T-helper 2 cell treated with Interferon-gamma antibody and Interleukin-4, amounts not matched to agents 5 μg/mL and 100 μg/mL, for 36 hours (primary cell): ENCODE measurements at regions not wholly inside any gene's neighbourhood (a gene's known extent, or its start where the extent isn't known, plus 50 kb on each side); places are given as distances from the start of the nearest gene placed in this dataset.
"Not testable (repeated sequence)": the region's sequence is repeated elsewhere in the genome, so short reads cannot be mapped to it uniquely, and the experiment has no call there.

ENCODE experiments used
- DNase-seq: peaks from one replicate; pipeline ENCODE4 v3.0.0; 2021; ENCODE audit warnings: low spot score
- H3K27ac Mint-ChIP-seq: one replicate; pipeline ENCODE4 v1.8.0; 2021; ENCODE audit warnings: mild to moderate bottlenecking, mixed read lengths
- H3K27me3 Mint-ChIP-seq: one replicate; pipeline ENCODE4 v1.8.0; 2021; ENCODE audit warnings: low read depth, mixed read lengths
- H3K36me3 Mint-ChIP-seq: one replicate; pipeline ENCODE4 v1.8.0; 2021; ENCODE audit warnings: low read depth, mixed read lengths
- H3K4me1 Mint-ChIP-seq: one replicate; pipeline ENCODE4 v1.8.0; 2021; ENCODE audit warnings: low read depth, mixed read lengths
- H3K4me3 Mint-ChIP-seq: one replicate; pipeline ENCODE4 v1.8.0; 2022; ENCODE audit warnings: mild to moderate bottlenecking, moderate library complexity, mixed read lengths
- H3K9me3 Mint-ChIP-seq: one replicate; pipeline ENCODE4 v1.8.0; 2021; ENCODE audit warnings: mixed read lengths

DNA sequence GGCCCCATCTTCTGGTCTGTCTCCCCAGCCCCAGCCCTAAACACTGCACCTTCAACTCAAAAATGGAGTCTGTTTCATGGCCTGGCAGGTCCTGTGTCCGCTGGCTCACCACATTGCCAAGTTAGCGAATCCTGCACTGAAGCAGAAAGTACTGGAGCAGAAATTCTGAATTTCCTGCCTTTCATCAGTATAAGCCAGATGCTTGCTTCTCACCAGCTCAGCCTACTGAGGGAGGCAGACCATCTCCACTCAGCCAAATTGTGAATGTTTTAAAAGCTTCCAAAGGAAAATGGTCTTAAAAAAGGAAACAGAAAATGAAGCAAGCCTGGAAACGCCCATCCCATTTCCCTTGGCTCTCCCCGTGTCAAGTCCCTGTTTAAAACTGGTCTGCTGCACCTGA, 157.8 kb downstream of the C1D start:
- Mint-ChIP-seq H3K36me3 (no peaks in the 10 kb centered on the region), H3K27me3 (no peaks in the 10 kb centered on the region), H3K4me1 (no peaks in the 10 kb centered on the region), H3K4me3 (no peak overlapping the region), H3K27ac (no peak overlapping the region), H3K9me3 (no peaks in the 10 kb centered on the region)
- no peak for DNase-seq

DNA sequence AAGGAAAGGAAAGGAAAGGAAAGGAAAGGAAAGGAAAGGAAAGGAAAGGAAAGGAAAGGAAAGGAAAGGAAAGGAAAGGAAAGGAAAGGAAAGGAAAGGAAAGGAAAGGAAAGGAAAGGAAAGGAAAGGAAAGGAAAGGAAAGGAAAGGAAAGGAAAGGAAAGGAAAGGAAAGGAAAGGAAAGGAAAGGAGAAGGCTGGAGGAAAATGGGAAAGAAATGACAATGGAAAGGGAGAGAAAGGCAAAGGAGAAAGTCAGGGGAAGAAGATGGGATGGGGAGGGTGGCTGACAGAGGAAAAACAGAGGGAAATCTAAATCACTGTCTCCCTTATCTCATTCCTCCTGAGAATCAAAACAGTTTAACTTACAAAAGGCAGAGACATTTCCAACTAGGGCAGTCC, 156.3 kb downstream of the C1D start:
- DNase-seq, H3K27me3 Mint-ChIP-seq, H3K4me1 Mint-ChIP-seq, H3K27ac Mint-ChIP-seq, H3K36me3 Mint-ChIP-seq, H3K4me3 Mint-ChIP-seq, H3K9me3 Mint-ChIP-seq: not testable (repeated sequence)

DNA sequence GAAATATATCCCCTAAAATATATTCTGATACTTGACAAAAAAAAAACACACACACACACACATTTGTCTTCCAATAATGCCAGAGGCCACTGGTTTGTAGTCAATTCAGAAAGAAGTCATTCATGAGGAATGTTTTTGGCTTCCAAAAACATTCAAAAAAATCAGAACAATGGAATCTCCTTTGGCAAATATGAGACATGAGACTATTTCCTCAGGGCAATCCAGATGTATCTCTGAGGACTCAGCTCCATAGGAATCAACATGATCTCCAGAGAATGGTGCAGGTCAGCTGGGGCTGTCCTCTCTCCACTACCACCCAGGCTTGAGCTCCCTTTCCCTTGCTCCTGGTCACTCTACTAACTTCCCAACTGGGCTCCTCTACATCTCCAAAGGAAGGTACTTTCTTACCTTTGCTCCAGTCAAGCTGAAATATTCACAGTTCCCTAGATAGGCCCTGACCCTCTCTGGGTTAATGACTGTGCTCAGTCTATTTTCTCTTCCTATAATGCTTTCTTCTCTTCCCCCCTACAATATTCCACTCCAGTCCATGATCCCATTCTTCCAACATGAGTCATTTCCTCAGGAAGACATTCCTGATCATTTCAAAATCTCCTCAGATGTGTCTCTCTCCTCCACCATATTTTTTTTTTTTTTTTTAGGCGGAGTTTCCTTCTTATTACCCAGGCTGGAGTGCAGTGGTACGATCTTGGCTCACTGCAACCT, 145.3 kb downstream of the C1D start:
- no peaks in the 10 kb centered on the region for H3K4me1 Mint-ChIP-seq
- H3K27me3 Mint-ChIP-seq: no peaks in the 10 kb centered on the region
- no peaks in the 10 kb centered on the region for H3K9me3 Mint-ChIP-seq
- no peak overlapping the region for H3K4me3 Mint-ChIP-seq
- no peak for DNase-seq
- no peak overlapping the region for H3K27ac Mint-ChIP-seq
- H3K36me3 Mint-ChIP-seq: no peaks in the 10 kb centered on the region

DNA sequence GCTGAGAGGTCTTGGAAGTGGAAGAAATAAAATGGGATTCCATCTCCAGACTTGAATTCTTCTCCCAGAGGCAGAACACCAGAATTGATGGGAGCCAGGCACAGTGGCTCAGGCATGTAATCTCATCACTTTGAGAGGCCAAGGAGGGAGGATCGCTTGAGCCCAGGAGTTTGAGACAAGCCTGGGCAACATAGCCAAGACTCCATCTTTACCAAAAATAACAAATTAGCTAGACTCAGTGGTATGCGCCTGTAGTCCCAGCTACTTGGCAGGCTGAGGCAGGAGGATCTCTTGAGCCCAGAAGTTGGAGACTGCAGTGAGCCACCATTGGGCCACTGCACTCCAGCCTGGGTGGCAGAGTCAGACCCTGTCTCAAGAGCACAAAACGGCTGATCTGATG, 144.3 kb downstream of the C1D start:
- no peaks in the 10 kb centered on the region for H3K9me3 Mint-ChIP-seq

DNA sequence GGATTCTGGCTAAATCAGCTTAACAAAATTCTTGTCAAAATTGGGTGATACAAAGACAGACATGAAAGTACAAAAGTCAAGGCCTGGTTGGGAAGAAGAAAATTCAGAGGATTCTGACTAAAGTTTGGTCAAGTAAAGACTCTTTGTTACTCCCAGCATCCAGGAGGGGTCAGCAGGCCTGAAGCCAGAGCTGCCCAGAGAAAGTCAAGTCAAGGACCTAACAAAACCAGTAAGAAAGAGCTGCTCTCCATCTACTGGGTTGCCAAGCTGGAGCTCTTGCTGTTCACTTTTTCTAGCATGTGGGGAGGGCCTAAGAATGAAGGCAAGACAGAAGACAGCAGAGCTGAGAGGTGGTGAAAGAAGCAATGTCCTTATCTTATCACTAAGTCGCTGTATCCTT, 143.3 kb downstream of the C1D start:
- no peak overlapping the region for H3K4me3 Mint-ChIP-seq
- H3K27me3 Mint-ChIP-seq: no peaks in the 10 kb centered on the region
- DNase-seq: no peak
- H3K36me3 Mint-ChIP-seq: no peaks in the 10 kb centered on the region
- no peak overlapping the region for H3K27ac Mint-ChIP-seq
- H3K4me1 Mint-ChIP-seq: no peaks in the 10 kb centered on the region
- H3K9me3 Mint-ChIP-seq: no peaks in the 10 kb centered on the region

More for the DNA sequence above, 144.3 kb downstream of the C1D start:
- no peaks in the 10 kb centered on the region for H3K4me1 Mint-ChIP-seq
- H3K36me3 Mint-ChIP-seq: no peaks in the 10 kb centered on the region
- no peak overlapping the region for H3K27ac Mint-ChIP-seq
- H3K4me3 Mint-ChIP-seq: no peak overlapping the region
- DNase-seq: no peak
- no peaks in the 10 kb centered on the region for H3K27me3 Mint-ChIP-seq

DNA sequence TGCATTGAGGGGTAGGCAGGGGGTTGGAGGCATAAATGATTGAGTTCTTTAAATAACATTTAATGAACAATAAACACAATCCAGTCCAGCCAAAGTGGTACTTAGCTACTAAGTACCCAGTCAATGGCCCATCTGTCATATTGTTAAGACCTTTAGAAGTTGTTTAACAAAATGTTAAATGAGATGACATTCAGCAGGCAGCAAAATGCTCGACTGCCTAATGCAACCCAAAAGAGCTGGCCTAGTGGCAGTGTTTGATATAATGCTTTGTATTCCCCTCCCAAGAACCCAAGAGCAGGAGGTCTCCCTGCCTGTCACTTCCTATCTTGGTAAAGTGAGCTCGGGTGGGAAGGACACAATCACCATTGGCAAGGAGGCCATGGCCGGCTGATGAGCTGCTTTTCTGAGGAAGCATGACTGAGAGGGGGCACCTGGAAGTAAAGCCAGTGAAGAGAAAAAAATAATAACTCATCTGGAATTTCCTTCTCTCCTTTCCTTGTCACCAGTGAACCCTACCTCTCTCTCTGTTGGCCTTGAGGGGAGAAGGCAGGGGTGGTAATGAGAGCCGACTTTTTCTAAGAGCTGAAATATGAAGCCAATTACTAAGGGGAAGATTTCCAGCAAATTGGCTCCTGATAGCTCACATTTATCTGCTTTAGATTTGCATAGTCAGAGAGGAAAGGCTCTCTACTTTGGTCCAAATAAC, 140.6 kb downstream of the C1D start:
- H3K9me3 Mint-ChIP-seq: no peaks in the 10 kb centered on the region
- H3K27me3 Mint-ChIP-seq: peaks cover 2% of the 10 kb centered on the region
- DNase-seq: no peak
- H3K4me3 Mint-ChIP-seq: no peak overlapping the region
- H3K36me3 Mint-ChIP-seq: no peaks in the 10 kb centered on the region
- H3K27ac Mint-ChIP-seq: no peak overlapping the region
- H3K4me1 Mint-ChIP-seq: no peaks in the 10 kb centered on the region

DNA sequence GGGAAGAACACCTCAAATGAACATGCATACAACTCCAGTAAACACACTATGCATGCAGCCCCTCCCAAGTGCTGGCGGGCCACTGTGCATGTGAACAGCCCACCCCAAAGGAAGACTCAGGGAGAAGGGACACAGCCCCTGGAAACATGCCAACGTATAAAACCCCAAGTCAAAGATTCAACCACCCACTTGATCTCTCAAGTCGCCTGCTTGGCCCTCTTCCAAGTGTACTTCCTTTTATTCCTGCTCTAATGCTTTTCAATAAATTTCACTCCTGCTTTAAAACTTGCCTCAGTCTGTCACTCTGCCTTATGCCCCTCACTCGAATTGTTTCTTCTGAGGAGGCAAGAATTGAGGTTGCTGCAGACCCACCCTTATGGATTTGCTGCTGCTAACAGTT, 139.1 kb downstream of the C1D start:
- Mint-ChIP-seq H3K9me3 (no peaks in the 10 kb centered on the region), H3K4me1 (no peaks in the 10 kb centered on the region), H3K27me3 (peaks cover 2% of the 10 kb centered on the region), H3K4me3 (no peak overlapping the region), H3K27ac (no peak overlapping the region), H3K36me3 (no peaks in the 10 kb centered on the region)
- DNase-seq: no peak

DNA sequence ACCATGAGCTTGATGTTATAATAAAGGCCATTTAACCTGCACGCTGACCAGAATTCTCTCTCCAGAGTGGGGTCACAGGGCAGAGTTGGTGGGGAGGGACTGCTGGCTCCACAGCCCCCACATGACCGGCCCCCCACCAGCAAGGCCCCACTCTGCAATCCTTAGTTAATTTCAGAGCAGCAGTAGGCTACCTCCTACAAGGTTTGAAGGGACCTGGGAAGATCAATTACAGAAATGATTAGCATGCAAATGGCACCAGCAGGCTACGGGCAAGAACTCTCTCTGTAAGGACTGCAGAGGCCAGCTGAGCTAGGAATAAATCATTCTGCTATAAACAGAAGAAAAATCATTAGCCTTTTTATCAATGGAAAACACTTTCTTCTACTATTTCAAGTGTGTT, 135.3 kb downstream of the C1D start:
- Mint-ChIP-seq H3K4me1 (no peaks in the 10 kb centered on the region), H3K9me3 (no peaks in the 10 kb centered on the region), H3K36me3 (no peaks in the 10 kb centered on the region), H3K4me3 (no peak overlapping the region), H3K27ac (no peak overlapping the region), H3K27me3 (peaks cover 2% of the 10 kb centered on the region)
- DNase-seq: no peak

DNA sequence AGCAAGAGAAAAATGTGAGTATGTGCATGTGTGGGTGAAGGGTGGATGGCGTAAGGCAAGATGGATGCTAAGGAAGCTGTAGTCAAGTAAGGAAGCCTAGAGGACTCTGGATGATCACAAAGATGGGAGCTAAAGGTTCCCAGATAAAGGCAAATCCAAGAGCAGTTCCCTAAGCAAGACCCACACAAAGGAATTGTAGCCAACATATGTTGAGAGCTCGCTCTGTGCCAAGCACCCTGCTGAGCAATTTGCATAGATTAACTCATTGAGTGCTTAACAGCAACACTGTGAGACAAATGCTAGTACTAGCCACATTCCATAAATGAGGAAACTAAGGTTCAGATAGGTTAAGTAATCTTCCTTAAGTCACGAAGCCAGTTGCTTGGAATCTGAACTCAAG, 132.6 kb downstream of the C1D start:
- Mint-ChIP-seq H3K27me3 (peaks cover 2% of the 10 kb centered on the region), H3K4me3 (no peak overlapping the region), H3K36me3 (no peaks in the 10 kb centered on the region), H3K27ac (no peak overlapping the region), H3K4me1 (no peaks in the 10 kb centered on the region), H3K9me3 (no peaks in the 10 kb centered on the region)
- no peak for DNase-seq

DNA sequence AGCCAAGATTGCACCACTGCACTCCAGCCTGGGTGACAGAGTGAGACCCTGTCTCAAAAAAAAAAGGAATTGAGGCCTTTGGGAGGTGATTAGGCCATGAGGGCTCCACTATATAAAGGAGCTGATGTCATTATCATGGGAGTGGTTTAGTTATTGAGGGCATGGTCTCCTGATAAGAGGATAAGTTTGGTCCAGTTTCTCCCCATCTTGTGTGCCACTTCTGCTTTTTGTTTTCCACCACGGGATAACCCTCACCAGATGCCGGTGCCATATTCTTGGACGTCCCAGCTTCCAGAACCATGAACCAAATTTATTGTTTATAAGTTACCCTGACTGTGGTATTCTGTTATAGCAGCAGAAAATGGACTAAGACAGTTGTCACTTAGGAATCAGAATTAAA, 125.8 kb downstream of the C1D start:
- H3K27ac Mint-ChIP-seq: no peak overlapping the region
- no peaks in the 10 kb centered on the region for H3K4me1 Mint-ChIP-seq
- H3K36me3 Mint-ChIP-seq: no peaks in the 10 kb centered on the region
- no peaks in the 10 kb centered on the region for H3K9me3 Mint-ChIP-seq
- DNase-seq: no peak
- no peak overlapping the region for H3K4me3 Mint-ChIP-seq
- H3K27me3 Mint-ChIP-seq: no peaks in the 10 kb centered on the region

DNA sequence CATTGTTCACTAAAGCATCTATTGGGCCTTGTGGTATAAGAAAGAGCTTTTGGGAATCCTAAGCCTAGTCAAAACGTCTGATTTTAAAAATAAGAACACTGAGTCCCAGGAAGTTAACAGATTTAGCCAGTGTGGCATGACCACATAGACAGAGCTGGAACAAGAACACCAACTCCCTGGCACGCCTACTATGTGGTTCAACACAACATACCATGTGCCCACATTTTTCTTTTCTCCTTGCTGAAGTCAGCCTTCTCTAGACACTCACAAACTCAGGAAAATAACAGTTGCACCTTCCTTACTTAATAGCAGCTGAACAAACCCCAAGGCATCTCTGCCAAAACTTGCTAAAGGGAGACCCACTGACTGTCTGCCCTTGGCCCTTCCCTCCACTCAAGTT, 124.8 kb downstream of the C1D start:
- Mint-ChIP-seq H3K4me1 (no peaks in the 10 kb centered on the region), H3K27ac (no peak overlapping the region), H3K27me3 (no peaks in the 10 kb centered on the region), H3K9me3 (peaks cover 6% of the 10 kb centered on the region), H3K4me3 (no peak overlapping the region), H3K36me3 (no peaks in the 10 kb centered on the region)
- no peak for DNase-seq

DNA sequence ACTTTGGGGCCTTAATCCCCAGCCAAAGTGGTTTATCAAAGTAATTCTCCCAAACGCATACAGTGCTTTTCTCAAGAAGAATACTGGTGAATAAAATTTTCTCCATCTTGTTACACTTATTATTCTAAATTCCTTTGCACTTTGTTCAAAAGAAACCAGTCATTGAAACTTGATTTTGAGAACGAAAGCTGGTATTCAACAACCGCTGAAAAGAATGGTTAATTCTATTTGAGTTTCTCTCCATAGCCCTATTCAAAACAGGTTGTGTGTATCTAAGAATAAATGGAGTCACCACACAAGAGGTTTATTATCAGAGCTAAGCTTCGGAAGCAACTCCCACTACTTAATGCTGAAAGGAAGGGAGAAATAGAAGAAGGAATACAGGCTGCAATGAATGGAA, 117.7 kb downstream of the C1D start:
- H3K36me3 Mint-ChIP-seq: no peaks in the 10 kb centered on the region
- DNase-seq: no peak
- peaks cover 1% of the 10 kb centered on the region for H3K27me3 Mint-ChIP-seq
- H3K4me3 Mint-ChIP-seq: no peak overlapping the region
- peaks cover 6% of the 10 kb centered on the region for H3K9me3 Mint-ChIP-seq
- H3K4me1 Mint-ChIP-seq: no peaks in the 10 kb centered on the region
- no peak overlapping the region for H3K27ac Mint-ChIP-seq

DNA sequence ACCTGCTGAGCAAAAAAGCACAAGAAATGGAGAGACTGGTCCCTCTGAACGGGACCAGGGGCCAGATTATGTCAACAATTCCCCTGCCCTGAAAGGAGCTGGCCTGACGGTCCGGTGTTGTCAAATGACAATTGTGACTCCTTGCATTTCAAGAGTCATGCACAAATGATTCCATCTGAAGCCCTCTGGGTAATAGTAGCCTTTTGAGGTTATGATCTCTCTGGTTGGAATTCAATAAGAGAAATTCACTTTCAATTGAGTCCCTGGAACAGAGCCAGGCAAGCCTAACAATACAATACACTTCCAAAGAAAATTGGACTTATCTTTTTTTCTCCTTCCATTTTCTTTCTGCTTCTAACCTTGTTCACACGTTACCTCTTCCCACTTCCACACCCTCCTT, 116.9 kb downstream of the C1D start:
- H3K9me3 Mint-ChIP-seq: peaks cover 6% of the 10 kb centered on the region
- DNase-seq: no peak

DNA sequence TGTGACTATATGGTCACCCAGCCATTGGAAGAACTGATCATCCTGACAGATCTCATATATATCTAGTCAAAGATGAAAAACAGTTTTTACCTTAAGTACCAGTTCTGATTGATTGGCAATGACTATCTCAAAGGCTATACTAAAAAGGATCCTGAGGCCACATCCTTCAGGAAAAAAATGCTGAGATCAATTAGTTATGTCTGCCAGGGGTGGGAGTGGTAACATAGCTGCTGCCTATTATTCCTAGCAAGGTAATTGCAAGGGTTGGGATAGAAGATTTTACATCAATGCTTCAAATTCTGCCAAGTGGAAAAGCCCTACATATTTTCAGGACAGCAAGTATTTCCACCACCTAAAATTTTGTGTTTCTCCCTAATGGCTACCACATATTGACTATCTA, 114.7 kb downstream of the C1D start:
- no peaks in the 10 kb centered on the region for H3K36me3 Mint-ChIP-seq
- no peak overlapping the region for H3K4me3 Mint-ChIP-seq
- H3K9me3 Mint-ChIP-seq: no peaks in the 10 kb centered on the region
- peaks cover 4% of the 10 kb centered on the region for H3K4me1 Mint-ChIP-seq
- no peak for DNase-seq
- no peak overlapping the region for H3K27ac Mint-ChIP-seq
- H3K27me3 Mint-ChIP-seq: peaks cover 6% of the 10 kb centered on the region

More for the DNA sequence above, 116.9 kb downstream of the C1D start:
- Mint-ChIP-seq H3K4me1 (peaks cover 2% of the 10 kb centered on the region), H3K36me3 (no peaks in the 10 kb centered on the region), H3K4me3 (no peak overlapping the region), H3K27me3 (peaks cover 6% of the 10 kb centered on the region), H3K27ac (no peak overlapping the region)

DNA sequence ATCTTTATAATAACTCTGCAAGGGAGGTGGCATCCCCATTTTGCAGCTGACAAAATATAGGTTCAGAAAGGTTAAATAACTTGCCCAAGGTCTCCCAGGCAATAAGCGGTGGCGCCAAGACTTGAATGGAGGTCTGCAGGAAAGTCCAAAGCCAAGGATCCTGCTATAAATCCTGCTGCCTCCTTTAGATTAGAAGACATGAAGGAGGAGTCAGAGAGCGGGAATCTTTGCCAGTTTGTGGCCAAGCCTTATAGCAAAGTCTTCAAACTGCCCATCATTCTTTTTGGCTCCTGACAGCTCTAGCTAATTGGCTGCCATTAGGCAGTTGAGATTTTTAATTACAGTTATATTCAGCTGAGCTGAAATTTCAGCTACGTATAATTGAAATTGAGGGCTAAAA, 114.3 kb downstream of the C1D start:
- H3K36me3 Mint-ChIP-seq: no peaks in the 10 kb centered on the region
- H3K27me3 Mint-ChIP-seq: peaks cover 6% of the 10 kb centered on the region
- H3K27ac Mint-ChIP-seq: no peak overlapping the region
- H3K4me3 Mint-ChIP-seq: no peak overlapping the region
- DNase-seq: no peak
- no peaks in the 10 kb centered on the region for H3K9me3 Mint-ChIP-seq
- peaks cover 4% of the 10 kb centered on the region for H3K4me1 Mint-ChIP-seq
